Left lung (tissue), 4 donors: ENCODE measurements at regions not wholly inside any gene's neighbourhood (a gene's known extent, or its start where the extent isn't known, plus 50 kb on each side); places are given as distances from the start of the nearest gene placed in this dataset.

Source experiments
- ATAC-seq: fragments of 200-7000 bp; cut with Tn5 transposase; one replicate; pipeline ENCODE4 v1.9.1; 2020; ENCODE audit warnings: moderate library complexity
- DNase-seq, 4 donors: peaks; one replicate each; pipeline ENCODE4 v3.0.0-alpha.2; 2013 to 2020
- H3K27ac ChIP-seq, 2 donors: fragments of 200-600 bp; sonication (generic) in 1 of 2; one replicate each; pipeline versions ENCODE4 v1.5.0 to v1.8.0; 2020 to 2021
- H3K27me3 ChIP-seq, 2 donors: fragments of 200-600 bp; sonication (generic) in 1 of 2; one replicate each; pipeline versions ENCODE4 v1.5.0 to v1.8.0; 2020 to 2021
- H3K36me3 ChIP-seq, 2 donors: fragments of 200-600 bp; sonication (generic) in 1 of 2; one replicate each; pipeline versions ENCODE4 v1.5.0 to v1.8.0; 2020 to 2021
- H3K4me1 ChIP-seq, 2 donors: fragments of 200-600 bp; one replicate each; pipeline ENCODE4 v1.8.0; 2021
- H3K4me3 ChIP-seq, 2 donors: fragments of 200-600 bp; sonication (generic) in 1 of 2; one replicate each; pipeline versions ENCODE4 v1.5.0 to v1.8.0; 2020 to 2021; ENCODE audit warnings: mild to moderate bottlenecking in 1 of 2
- H3K9me3 ChIP-seq, 2 donors: fragments of 200-600 bp; sonication (generic) in 1 of 2; one replicate each; pipeline versions ENCODE4 v1.5.0 to v1.8.0; 2020 to 2021
- intact Hi-C, 2 donors: fragments of 100-400 bp; cut with DNase I; formaldehyde crosslinking; loops; one replicate each; pipeline versions ENCODE4 v1.11.2 to v1.14.2; 2022
- TF ChIP-seq, protein P1 (sequence below), 2 donors: fragments of 200-600 bp; sonication (generic) in 1 of 2; IDR thresholded peaks; one replicate each; pipeline versions ENCODE4 v1.5.0 to v1.8.0; 2021; ENCODE audit warnings: antibody characterized with exemption in 2 of 2
- donor health status: DM: no; HTN: yes; CAD: no.
- donor health status: DM: no; HTN: no; CAD: no.

DNA sequence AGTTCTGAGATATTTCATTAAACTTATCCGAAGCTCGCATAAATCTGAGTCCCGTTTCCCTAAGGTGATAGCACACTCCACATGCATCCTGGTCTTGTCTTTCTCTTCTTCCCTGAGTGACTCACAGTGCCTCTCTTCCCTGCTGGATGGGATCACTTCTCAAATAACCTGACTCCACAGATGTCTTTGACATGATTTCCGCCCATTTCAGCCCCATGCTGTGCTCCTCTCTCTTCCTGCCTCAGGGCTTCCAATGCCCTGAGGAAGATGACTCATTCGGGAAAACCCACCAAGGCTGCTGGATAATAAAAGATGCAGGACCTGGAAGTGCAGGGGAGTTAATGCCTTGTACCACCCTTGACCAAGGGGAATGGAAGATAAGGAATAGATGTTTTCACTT lies 441.7 kb upstream of the SOX11 start:
- TF ChIP-seq, protein P1, sequence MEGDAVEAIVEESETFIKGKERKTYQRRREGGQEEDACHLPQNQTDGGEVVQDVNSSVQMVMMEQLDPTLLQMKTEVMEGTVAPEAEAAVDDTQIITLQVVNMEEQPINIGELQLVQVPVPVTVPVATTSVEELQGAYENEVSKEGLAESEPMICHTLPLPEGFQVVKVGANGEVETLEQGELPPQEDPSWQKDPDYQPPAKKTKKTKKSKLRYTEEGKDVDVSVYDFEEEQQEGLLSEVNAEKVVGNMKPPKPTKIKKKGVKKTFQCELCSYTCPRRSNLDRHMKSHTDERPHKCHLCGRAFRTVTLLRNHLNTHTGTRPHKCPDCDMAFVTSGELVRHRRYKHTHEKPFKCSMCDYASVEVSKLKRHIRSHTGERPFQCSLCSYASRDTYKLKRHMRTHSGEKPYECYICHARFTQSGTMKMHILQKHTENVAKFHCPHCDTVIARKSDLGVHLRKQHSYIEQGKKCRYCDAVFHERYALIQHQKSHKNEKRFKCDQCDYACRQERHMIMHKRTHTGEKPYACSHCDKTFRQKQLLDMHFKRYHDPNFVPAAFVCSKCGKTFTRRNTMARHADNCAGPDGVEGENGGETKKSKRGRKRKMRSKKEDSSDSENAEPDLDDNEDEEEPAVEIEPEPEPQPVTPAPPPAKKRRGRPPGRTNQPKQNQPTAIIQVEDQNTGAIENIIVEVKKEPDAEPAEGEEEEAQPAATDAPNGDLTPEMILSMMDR (IDR thresholded peaks at IDR 0.05) = no peak
- no peak for ATAC-seq
- DNase-seq = no peak
- Histone ChIP-seq H3K27ac (no peak overlapping the region), H3K9me3 (peaks cover 0 to 10% of the 10 kb centered on the region in 2 donors), H3K36me3 (no peaks in the 10 kb centered on the region), H3K27me3 (no peaks in the 10 kb centered on the region), H3K4me1 (no peaks in the 10 kb centered on the region), H3K4me3 (no peak overlapping the region)
- intact Hi-C loops = no loop called here

DNA sequence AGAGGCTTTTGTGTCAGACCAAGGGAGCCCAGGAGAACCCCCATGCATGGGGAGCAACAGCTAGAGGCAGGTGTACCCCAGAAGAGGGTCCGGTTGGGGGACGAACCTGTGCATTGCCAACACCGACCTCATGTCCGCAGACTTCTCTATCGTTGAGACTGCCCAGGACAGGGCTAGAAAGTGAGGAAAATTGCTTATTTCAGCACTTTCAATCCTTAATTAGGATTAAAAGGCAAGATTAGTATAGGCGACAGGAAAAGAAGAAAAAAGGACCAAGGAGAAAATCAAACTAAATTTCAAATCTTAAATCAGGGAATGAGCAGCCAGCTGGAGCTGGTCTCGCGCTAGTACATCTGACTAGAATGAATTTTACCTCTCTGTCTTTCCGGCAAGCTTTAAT lies 438.9 kb upstream of the SOX11 start:
- H3K4me3 ChIP-seq = no peak overlapping the region
- no peaks in the 10 kb centered on the region for H3K4me1 ChIP-seq
- H3K9me3 ChIP-seq = peaks cover 0 to 12% of the 10 kb centered on the region in 2 donors
- DNase-seq (no peak), ATAC-seq (no peak)
- intact Hi-C loops = no loop called here
- H3K36me3 ChIP-seq = no peaks in the 10 kb centered on the region
- TF ChIP-seq, protein P1 (IDR thresholded peaks at IDR 0.05) = no peak
- no peaks in the 10 kb centered on the region for H3K27me3 ChIP-seq
- no peak overlapping the region for H3K27ac ChIP-seq

DNA sequence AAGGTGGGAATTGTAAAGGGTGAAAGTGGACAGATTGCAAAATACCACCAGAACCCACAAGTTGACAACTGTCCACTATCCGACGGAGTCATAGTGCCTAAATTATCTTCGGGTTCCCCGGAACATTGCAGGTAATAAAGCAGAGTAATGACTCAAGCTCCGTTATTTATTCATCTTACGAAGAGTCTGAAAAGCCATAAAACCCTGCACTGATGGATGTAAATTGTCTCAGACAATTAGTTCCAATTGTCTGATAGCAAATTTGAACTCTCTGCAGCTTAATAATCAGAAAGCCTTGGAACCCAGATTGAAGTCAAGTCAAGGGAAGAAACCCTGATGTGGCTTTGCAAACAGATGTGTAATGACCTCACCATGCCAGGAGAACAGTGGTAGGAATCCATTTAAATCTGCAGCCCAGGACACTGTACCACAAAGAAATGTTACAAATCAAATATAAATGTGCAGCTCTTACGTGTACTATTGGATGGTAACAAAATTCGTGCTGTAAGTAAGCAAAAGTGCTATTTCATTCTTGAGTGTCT lies 437.3 kb upstream of the SOX11 start:
- no peak overlapping the region for H3K27ac ChIP-seq
- ATAC-seq = no peak
- no peaks in the 10 kb centered on the region for H3K27me3 ChIP-seq
- no peak for DNase-seq
- H3K4me3 ChIP-seq = no peak overlapping the region
- no peaks in the 10 kb centered on the region for H3K36me3 ChIP-seq
- intact Hi-C loops = no loop called here
- TF ChIP-seq, protein P1 (IDR thresholded peaks at IDR 0.05) = no peak
- H3K4me1 ChIP-seq = no peaks in the 10 kb centered on the region
- H3K9me3 ChIP-seq = peaks cover 0 to 16% of the 10 kb centered on the region in 2 donors

DNA sequence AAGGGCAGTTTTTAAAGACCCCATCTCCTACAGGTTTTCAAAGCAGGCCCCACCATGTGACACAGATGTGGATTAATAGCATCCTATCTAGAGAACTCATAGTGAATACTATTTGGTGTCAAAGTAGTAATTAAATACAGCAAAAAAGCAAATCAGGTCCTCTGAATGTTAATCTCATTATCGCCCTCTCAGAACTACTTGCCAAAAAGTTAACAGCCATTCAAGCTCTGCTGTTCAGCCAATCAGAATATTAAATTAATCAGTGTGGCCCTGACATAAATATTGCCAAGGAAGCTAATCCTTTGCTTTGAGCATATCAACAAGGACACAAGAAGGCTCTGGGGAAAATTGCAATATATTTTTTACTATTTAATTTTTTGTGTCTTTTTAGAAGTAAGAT lies 428.9 kb upstream of the SOX11 start:
- intact Hi-C loops = no loop called here
- TF ChIP-seq, protein P1 (IDR thresholded peaks at IDR 0.05) = no peak
- Histone ChIP-seq H3K27me3 (no peaks in the 10 kb centered on the region), H3K36me3 (no peaks in the 10 kb centered on the region), H3K9me3 (peaks cover 0 to 14% of the 10 kb centered on the region in 2 donors), H3K4me1 (no peaks in the 10 kb centered on the region), H3K4me3 (no peak overlapping the region), H3K27ac (no peak overlapping the region)
- ATAC-seq (no peak), DNase-seq (no peak)

DNA sequence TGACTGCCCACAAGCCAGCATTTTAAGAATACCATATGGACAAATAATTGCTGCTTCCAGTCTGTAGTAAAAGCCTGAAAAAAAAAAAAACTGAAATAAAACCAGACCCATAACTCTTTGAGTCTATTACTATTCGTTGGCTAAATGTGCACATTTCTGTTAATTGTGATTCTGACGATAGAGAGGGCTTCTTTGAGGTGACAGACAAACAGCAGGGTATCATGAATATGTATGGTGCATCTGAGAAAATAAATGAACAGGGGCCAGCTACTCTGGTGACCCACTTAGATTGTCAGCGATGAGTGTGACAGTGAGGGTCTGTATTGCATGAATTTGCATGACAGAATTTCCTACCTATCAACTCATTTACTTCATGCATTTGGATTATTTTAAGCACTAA lies 427.8 kb upstream of the SOX11 start:
- no peak overlapping the region for H3K4me3 ChIP-seq
- intact Hi-C loops = no loop called here
- DNase-seq (no peak), ATAC-seq (no peak)
- H3K27me3 ChIP-seq = no peaks in the 10 kb centered on the region
- no peaks in the 10 kb centered on the region for H3K36me3 ChIP-seq
- H3K27ac ChIP-seq = no peak overlapping the region
- TF ChIP-seq, protein P1 (IDR thresholded peaks at IDR 0.05) = no peak
- no peaks in the 10 kb centered on the region for H3K4me1 ChIP-seq
- peaks cover 0 to 12% of the 10 kb centered on the region in 2 donors for H3K9me3 ChIP-seq
